H1 (cell line): ENCODE measurements at regions not wholly inside any gene's neighbourhood (a gene's known extent, or its start where the extent isn't known, plus 50 kb on each side); places are given as distances from the start of the nearest gene placed in this dataset.

Experiments
- CTCF ChIA-PET: fragments of 300-600 bp; sonication (Branson Sonifier 250); formaldehyde crosslinking; loops from one replicate; lab custom pipeline; 2021; ENCODE audit not compliant: partially characterized antibody; lab: Charles Lee
- POLR2A ChIA-PET: fragments of 300-600 bp; sonication (Branson Sonifier 250); formaldehyde crosslinking; loops from one replicate; lab custom pipeline; 2021; ENCODE audit warnings: inconsistent platforms; ENCODE audit not compliant: partially characterized antibody; lab: Charles Lee
- DNase-seq, 2 experiments: peaks; one replicate each; pipeline versions ENCODE4 v3.0.0 to v3.0.0-alpha.2; 2010 to 2022; ENCODE audit warnings: low spot score in 2 of 2, low read depth in 1 of 2, mixed read lengths in 1 of 2
- FAIRE-seq: peaks from 2 replicates; lab custom pipeline; 2011; peaks lifted over from hg19 to GRCh38; lab: Jason Lieb, UNC
- H2AFZ ChIP-seq: 2 replicates; pipeline ENCODE4 v1.8.1; 2012; ENCODE audit warnings: low read length, inconsistent platforms
- H2AK5ac ChIP-seq: 2 replicates; pipeline ENCODE4 v1.6.1; 2013; ENCODE audit warnings: low read depth, low read length
- H2BK120ac ChIP-seq: replicated peaks from 2 replicates; pipeline ENCODE3; 2013; ENCODE audit warnings: low read depth, low read length, inconsistent platforms
- H2BK12ac ChIP-seq: 2 replicates; pipeline ENCODE4 v1.6.1; 2013; ENCODE audit warnings: low read depth, low read length
- H2BK15ac ChIP-seq: 2 replicates; pipeline ENCODE4 v1.6.1; 2013; ENCODE audit warnings: low read length
- H2BK20ac ChIP-seq: 2 replicates; pipeline ENCODE4 v1.6.1; 2013; ENCODE audit warnings: low read length
- H2BK5ac ChIP-seq: 2 replicates; pipeline ENCODE4 v1.6.1; 2013; ENCODE audit warnings: low read depth, low read length
- H3K14ac ChIP-seq: 2 replicates; pipeline ENCODE4 v1.6.1; 2013; ENCODE audit warnings: inconsistent platforms; ENCODE audit not compliant: insufficient read length
- H3K18ac ChIP-seq: 2 replicates; pipeline ENCODE4 v1.6.1; 2013; ENCODE audit warnings: low read length; ENCODE audit errors: extremely low read depth
- H3K23ac ChIP-seq: 2 replicates; pipeline ENCODE4 v1.6.1; 2013; ENCODE audit warnings: inconsistent platforms; ENCODE audit not compliant: insufficient read length
- H3K23me2 ChIP-seq: 2 replicates; pipeline ENCODE4 v1.6.1; 2013; ENCODE audit warnings: low read depth, low read length
- H3K27ac ChIP-seq: 2 replicates; pipeline ENCODE4 v1.6.1; 2011; ENCODE audit warnings: low read depth, low read length, inconsistent platforms
- H3K27me3 ChIP-seq, 4 experiments: replicated peaks in 1 of 4; 1 replicate in 1 of 4; 2 replicates in 3 of 4; pipeline versions ENCODE4 v1.6.1 to v1.8.1; 2011 to 2013; ENCODE audit warnings: low read length in 3 of 4, mild to moderate bottlenecking in 3 of 4, inconsistent platforms in 2 of 4, mixed read lengths in 2 of 4, moderate library complexity in 1 of 4; ENCODE audit not compliant: control insufficient read depth in 3 of 4, insufficient read depth in 3 of 4; ENCODE audit errors: extremely low read depth in 1 of 4
- H3K36me3 ChIP-seq, 4 experiments: 2 replicates each; pipeline versions ENCODE4 v1.6.1 to v1.8.1; 2011 to 2013; ENCODE audit warnings: mild to moderate bottlenecking in 4 of 4, low read length in 3 of 4, moderate library complexity in 2 of 4, control low read depth in 1 of 4, inconsistent platforms in 1 of 4; ENCODE audit not compliant: insufficient read depth in 4 of 4, control insufficient read depth in 2 of 4
- H3K4ac ChIP-seq: replicated peaks from 2 replicates; pipeline ENCODE3; 2013; ENCODE audit warnings: low read length, low read depth, mixed read lengths, inconsistent platforms; ENCODE audit not compliant: insufficient read length
- H3K4me1 ChIP-seq, 4 experiments: replicated peaks in 1 of 4; 1 replicate in 1 of 4; 2 replicates in 3 of 4; pipeline versions ENCODE4 v1.6.1 to v1.8.1; 2011 to 2013; ENCODE audit warnings: low read length in 3 of 4, inconsistent platforms in 2 of 4, mixed read lengths in 1 of 4; ENCODE audit not compliant: insufficient read depth in 4 of 4, control insufficient read depth in 3 of 4
- H3K4me2 ChIP-seq, 2 experiments: 2 replicates each; pipeline versions ENCODE4 v1.6.1 to v1.8.1; 2011 to 2013; ENCODE audit warnings: low read depth in 2 of 2, low read length in 2 of 2, control low read depth in 1 of 2, inconsistent platforms in 1 of 2, mild to moderate bottlenecking in 1 of 2; ENCODE audit not compliant: insufficient read depth in 1 of 2
- H3K4me3 ChIP-seq, 4 experiments: fragments of 200-600, 300-600 bp in 1 of 4; sonication (generic), shearing (Covaris generic), sonication (Bioruptor Twin) in 1 of 4; 2 replicates each; pipeline versions ENCODE4 v1.5.1 to v1.8.1; 2011 to 2016; ENCODE audit warnings: low read length in 4 of 4, low read depth in 3 of 4, control low read depth in 2 of 4, inconsistent platforms in 2 of 4, mild to moderate bottlenecking in 2 of 4, mixed read lengths in 1 of 4, moderate library complexity in 1 of 4; ENCODE audit not compliant: insufficient read depth in 2 of 4; ENCODE audit errors: extremely low read depth in 1 of 4
- H3K56ac ChIP-seq: replicated peaks from 2 replicates; pipeline ENCODE3; 2013; ENCODE audit warnings: low read depth, mild to moderate bottlenecking, mixed read lengths, low read length, inconsistent platforms; ENCODE audit not compliant: insufficient read length
- H3K79me1 ChIP-seq: 2 replicates; pipeline ENCODE4 v1.6.1; 2013; ENCODE audit warnings: low read depth, low read length, control low read depth
- H3K79me2 ChIP-seq, 2 experiments: 2 replicates each; pipeline versions ENCODE4 v1.6.1 to v1.8.1; 2012 to 2013; ENCODE audit warnings: low read length in 2 of 2, mild to moderate bottlenecking in 2 of 2, inconsistent platforms in 1 of 2; ENCODE audit not compliant: insufficient read depth in 2 of 2, control insufficient read depth in 1 of 2
- H3K9ac ChIP-seq, 4 experiments: replicated peaks in 1 of 4; 1 replicate in 1 of 4; 2 replicates in 3 of 4; pipeline versions ENCODE4 v1.6.1 to v1.8.1; 2011 to 2013; ENCODE audit warnings: low read depth in 3 of 4, low read length in 3 of 4, control low read depth in 2 of 4, mild to moderate bottlenecking in 2 of 4, moderate library complexity in 2 of 4, inconsistent platforms in 1 of 4; ENCODE audit errors: extremely low read depth in 1 of 4
- H3K9me3 ChIP-seq, 2 experiments: 2 replicates each; pipeline versions ENCODE4 v1.6.1 to v1.8.1; 2012 to 2013; ENCODE audit warnings: mild to moderate bottlenecking in 2 of 2, moderate library complexity in 2 of 2, control low read depth in 1 of 2, inconsistent platforms in 1 of 2, low read depth in 1 of 2, low read length in 1 of 2, mixed read lengths in 1 of 2; ENCODE audit not compliant: insufficient read depth in 2 of 2
- H4K20me1 ChIP-seq, 2 experiments: replicated peaks in 1 of 2; 2 replicates each; pipeline versions ENCODE3 to v1.8.1; 2011 to 2013; ENCODE audit warnings: inconsistent platforms in 2 of 2, low read length in 2 of 2, mild to moderate bottlenecking in 1 of 2; ENCODE audit not compliant: insufficient read depth in 2 of 2, control insufficient read depth in 1 of 2
- H4K5ac ChIP-seq: 2 replicates; pipeline ENCODE4 v1.6.1; 2013; ENCODE audit warnings: low read length, low read depth, mixed read lengths, inconsistent platforms; ENCODE audit not compliant: insufficient read length
- H4K8ac ChIP-seq: 2 replicates; pipeline ENCODE4 v1.8.0; 2013; ENCODE audit warnings: mild to moderate bottlenecking, moderate library complexity, low read length, inconsistent platforms; ENCODE audit not compliant: insufficient read depth; ENCODE audit errors: extremely low read depth
- H4K91ac ChIP-seq: replicated peaks from 2 replicates; pipeline ENCODE3; 2013; ENCODE audit warnings: low read length, mixed read lengths, inconsistent platforms; ENCODE audit not compliant: insufficient read length
- BACH1 ChIP-seq: IDR thresholded peaks from 2 replicates; pipeline ENCODE4 v1.6.1; 2012; ENCODE audit warnings: low read length, improper control_type of control experiment
- CBX5 ChIP-seq: fragments of 300-800, 300-1000 bp; sonication (generic); IDR thresholded peaks from 2 replicates; pipeline ENCODE4 v1.7.1; 2016; ENCODE audit warnings: antibody characterized with exemption, low read length, low read depth
- CHD2 ChIP-seq: IDR thresholded peaks from 2 replicates; pipeline ENCODE4 v1.6.1; 2012; ENCODE audit warnings: low read length, improper control_type of control experiment
- CREB1 ChIP-seq: IDR thresholded peaks from 2 replicates; pipeline ENCODE4 v1.6.1; 2012; ENCODE audit warnings: inconsistent platforms
- E2F6 ChIP-seq: IDR thresholded peaks from 2 replicates; pipeline ENCODE4 v1.6.1; 2012; ENCODE audit warnings: inconsistent platforms
- EGR1 ChIP-seq: IDR thresholded peaks from 2 replicates; pipeline ENCODE4 v1.6.1; 2011; ENCODE audit warnings: low read depth, low read length, borderline replicate concordance
- HDAC6 ChIP-seq: IDR thresholded peaks from one replicate; pipeline ENCODE4 v1.7.1; 2012; ENCODE audit warnings: low read depth, mild to moderate bottlenecking, inconsistent platforms, low read length, moderate library complexity
- KDM1A ChIP-seq: fragments of 200-600, 300-600 bp; sonication (generic); IDR thresholded peaks from 2 replicates; pipeline ENCODE4 v1.7.1; 2016; ENCODE audit warnings: mild to moderate bottlenecking, low read length, borderline replicate concordance
- KDM4A ChIP-seq: IDR thresholded peaks from one replicate; pipeline ENCODE4 v1.7.1; 2012; ENCODE audit warnings: low read depth, mild to moderate bottlenecking, moderate library complexity, low read length, inconsistent platforms; ENCODE audit not compliant: severe bottlenecking
- POLR2A ChIP-seq, 2 experiments: IDR thresholded peaks; 1 replicate in 1 of 2; 2 replicates in 1 of 2; pipeline ENCODE4 v1.6.1; 2011; ENCODE audit warnings: low read depth in 2 of 2, low read length in 2 of 2, mild to moderate bottlenecking in 2 of 2; ENCODE audit errors: control extremely low read depth in 1 of 2
- POU5F1 ChIP-seq: IDR thresholded peaks from 2 replicates; pipeline ENCODE4 v1.6.1; 2011; ENCODE audit warnings: low read depth, mild to moderate bottlenecking, low read length, moderate library complexity
- SP2 ChIP-seq: IDR thresholded peaks from 2 replicates; pipeline ENCODE4 v1.6.1; 2012; ENCODE audit warnings: mild to moderate bottlenecking, low read length, inconsistent platforms
- SRF ChIP-seq: IDR thresholded peaks from 2 replicates; pipeline ENCODE4 v1.6.1; 2011; ENCODE audit warnings: mild to moderate bottlenecking, low read depth, low read length, moderate library complexity
- TAF1 ChIP-seq: IDR thresholded peaks from 2 replicates; pipeline ENCODE4 v1.6.1; 2011; ENCODE audit warnings: mild to moderate bottlenecking, low read depth, low read length
- TCF12 ChIP-seq: IDR thresholded peaks from 2 replicates; pipeline ENCODE4 v1.6.1; 2011; ENCODE audit warnings: low read depth, mild to moderate bottlenecking, low read length
- WGBS, 2 experiments: shearing (Covaris generic) in 1 of 2; methylation state at CpG; one replicate each; pipeline versions ENCODE4 v1.1.6 to v1.1.7; 2013 to 2015; ENCODE audit warnings: low lambda C conversion rate in 2 of 2, mixed read lengths in 2 of 2, inconsistent platforms in 1 of 2, low coverage in 1 of 2, missing lambda C conversion rate in 1 of 2; ENCODE audit not compliant: insufficient replicate concordance in 2 of 2, insufficient coverage in 1 of 2, insufficient read length in 1 of 2; ENCODE audit errors: extremely low coverage in 1 of 2, missing lambda C conversion rate in 1 of 2; 5-methylcytosine and 5-hydroxymethylcytosine counted together
- TF ChIP-seq, protein P1 (sequence below): IDR thresholded peaks from 2 replicates; pipeline ENCODE4 v1.6.1; 2011; ENCODE audit warnings: low read depth, mild to moderate bottlenecking, low read length; ENCODE audit not compliant: insufficient read depth

GRCh38 chr10:3478153-3478552, 305.6 kb upstream of the PITRM1 start:
- CTCF ChIA-PET: interaction anchor here (0.7 to 1.3 kb wide), 2 partner anchors 13 to 220 kb away, joined by 3 read pairs; no protein-coding TSS in a partner anchor
- Histone ChIP-seq H3K79me1 (no peaks in the 10 kb centered on the region), H4K91ac (no peak overlapping the region), H3K27ac (no peak overlapping the region), H3K14ac (no peak overlapping the region), H3K56ac (no peak overlapping the region), H2BK5ac (no peak overlapping the region), H4K20me1 (no peaks in the 10 kb centered on the region), H2AFZ (no peak overlapping the region), H3K9me3 (no peaks in the 10 kb centered on the region), H3K4me2 (no peak overlapping the region), H2BK15ac (no peak overlapping the region), H2BK120ac (no peak overlapping the region), H4K8ac (no peak overlapping the region), H3K9ac (no peak overlapping the region), H3K79me2 (no peaks in the 10 kb centered on the region), H3K36me3 (no peaks in the 10 kb centered on the region), H2BK12ac (no peak overlapping the region), H2AK5ac (no peak overlapping the region), H3K18ac (no peak overlapping the region), H3K4ac (no peak overlapping the region), H3K4me3 (no peak overlapping the region), H2BK20ac (no peak overlapping the region), H4K5ac (no peak overlapping the region), H3K27me3 (no peaks in the 10 kb centered on the region), H3K23me2 (no peaks in the 10 kb centered on the region), H3K23ac (no peak overlapping the region), H3K4me1 (peaks cover 0 to 2% (median under 1%) of the 10 kb centered on the region in 4 experiments; a peak in 2 of 7 replicates)
- no peak for DNase-seq
- WGBS, 2 experiments: 92% methylated on average over 2 of the region's 2 CpGs; no CpG with 5 or more reads in 1 of the 2 experiments
- FAIRE-seq: no peak
- POLR2A ChIA-PET: no interaction called here
- TF ChIP-seq, protein P1, sequence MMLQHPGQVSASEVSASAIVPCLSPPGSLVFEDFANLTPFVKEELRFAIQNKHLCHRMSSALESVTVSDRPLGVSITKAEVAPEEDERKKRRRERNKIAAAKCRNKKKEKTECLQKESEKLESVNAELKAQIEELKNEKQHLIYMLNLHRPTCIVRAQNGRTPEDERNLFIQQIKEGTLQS: no peak
- TF ChIP-seq EGR1 (no peak), KDM4A (no peak), HDAC6 (no peak), KDM1A (no peak), CREB1 (no peak), CHD2 (no peak), E2F6 (no peak), POLR2A (IDR thresholded peaks at IDR 0.05; ENCODE audit: control extremely low read depth in 1 of 2, low read depth in 2 of 2, low read length in 2 of 2) (no peak), CBX5 (no peak), SP2 (no peak), SRF (no peak), BACH1 (no peak), TCF12 (no peak), TAF1 (no peak), POU5F1 (no peak)
